SK-N-SH (cell line): ENCODE measurements at regions not wholly inside any gene's neighbourhood (a gene's known extent, or its start where the extent isn't known, plus 50 kb on each side); places are given as distances from the start of the nearest gene placed in this dataset.
A peak's percentile ranks its signal among the peaks of the same experiment; 100 is the strongest.

Experiments used
- CHD2 ChIP-seq: fragments of 150-350 bp; IDR thresholded peaks from 2 replicates; pipeline ENCODE4 v1.6.1; 2018; ENCODE audit warnings: low read length; ENCODE audit not compliant: partially characterized antibody
- CTCF ChIP-seq: fragments of 200-600 bp; sonication (generic); IDR thresholded peaks from 2 replicates; pipeline ENCODE4 v1.6.1; 2017; ENCODE audit warnings: antibody characterized with exemption, mild to moderate bottlenecking, moderate library complexity
- FOSL2 ChIP-seq: IDR thresholded peaks from 2 replicates; pipeline ENCODE4 v1.4.0; 2012; ENCODE audit warnings: low read depth, mild to moderate bottlenecking, moderate library complexity, borderline replicate concordance
- GATA2 ChIP-seq: sonication (generic); formaldehyde crosslinking; IDR thresholded peaks from 2 replicates; pipeline ENCODE4 v1.5.0; 2020; ENCODE audit warnings: mild to moderate bottlenecking, missing genetic modification reagents
- MXI1 ChIP-seq: IDR thresholded peaks from 2 replicates; pipeline ENCODE4 v1.6.1; 2012; ENCODE audit warnings: mild to moderate bottlenecking, low read depth, low read length, improper control_type of control experiment
- SMC3 ChIP-seq: IDR thresholded peaks from 2 replicates; pipeline ENCODE4 v1.6.1; 2012; ENCODE audit warnings: low read depth, low read length, improper control_type of control experiment

- TF ChIP-seq CHD2 (no peak), CTCF (no peak), FOSL2 (no peak), MXI1 (no peak), GATA2 (CRISPR knock-in tag) (peak; percentile 44; the same call in 1 of the 2 replicates), SMC3 (no peak)
Observed at GRCh38 chr1:60898987-60899386, 183.4 kb upstream of the NFIA start.
